ENCODE measurements at regions not wholly inside any gene's neighbourhood (a gene's known extent, or its start where the extent isn't known, plus 50 kb on each side); places are given as distances from the start of the nearest gene placed in this dataset.

GRCh38 chr3:94619643-94620042 lies 556.8 kb downstream of the NSUN3 start:
- TF ChIP-seq CTCF (IDR thresholded peaks at IDR 0.05), result no peak
- no peak for TF ChIP-seq POLR2A (IDR thresholded peaks at IDR 0.05)
